H1 (cell line): ENCODE measurements at regions not wholly inside any gene's neighbourhood (a gene's known extent, or its start where the extent isn't known, plus 50 kb on each side); places are given as distances from the start of the nearest gene placed in this dataset.

Source experiments
- BACH1 ChIP-seq: IDR thresholded peaks from 2 replicates; pipeline ENCODE4 v1.6.1; 2012; ENCODE audit warnings: low read length, improper control_type of control experiment
- CBX5 ChIP-seq: fragments of 300-800, 300-1000 bp; sonication (generic); IDR thresholded peaks from 2 replicates; pipeline ENCODE4 v1.7.1; 2016; ENCODE audit warnings: antibody characterized with exemption, low read length, low read depth
- CEBPB ChIP-seq: IDR thresholded peaks from 2 replicates; pipeline ENCODE4 v1.6.1; 2012; ENCODE audit warnings: low read depth, low read length
- CHD1 ChIP-seq: IDR thresholded peaks from 2 replicates; pipeline ENCODE4 v1.6.1; 2012; ENCODE audit warnings: low read depth, low read length, improper control_type of control experiment
- CREB1 ChIP-seq: IDR thresholded peaks from 2 replicates; pipeline ENCODE4 v1.6.1; 2012; ENCODE audit warnings: inconsistent platforms
- CTBP2 ChIP-seq: IDR thresholded peaks from 2 replicates; pipeline ENCODE4 v1.7.0; 2011; ENCODE audit warnings: borderline replicate concordance, mild to moderate bottlenecking, moderate library complexity, mixed read lengths, low read length; ENCODE audit not compliant: insufficient read depth, insufficient read length
- EP300 ChIP-seq, 2 experiments: IDR thresholded peaks; 1 replicate in 1 of 2; 2 replicates in 1 of 2; pipeline ENCODE4 v1.6.1; 2011 to 2012; ENCODE audit warnings: low read depth in 2 of 2, low read length in 2 of 2, mild to moderate bottlenecking in 2 of 2, borderline replicate concordance in 1 of 2, inconsistent platforms in 1 of 2, moderate library complexity in 1 of 2
- GTF2F1 ChIP-seq: IDR thresholded peaks from 2 replicates; pipeline ENCODE4 v1.6.1; 2012; ENCODE audit warnings: low read depth, low read length, improper control_type of control experiment, borderline replicate concordance
- NRF1 ChIP-seq: IDR thresholded peaks from 2 replicates; pipeline ENCODE4 v1.6.1; 2011; ENCODE audit warnings: mild to moderate bottlenecking, low read depth, low read length, improper control_type of control experiment
- PHF8 ChIP-seq: fragments of 200-600 bp; sonication (generic); conservative IDR thresholded peaks from 2 replicates; pipeline ENCODE4 v1.7.1; 2012; ENCODE audit warnings: low read depth, mild to moderate bottlenecking, inconsistent platforms, low read length, moderate library complexity
- SIN3A ChIP-seq, 2 experiments: IDR thresholded peaks in 1 of 2; conservative IDR thresholded peaks in 1 of 2; 2 replicates each; pipeline ENCODE4 v1.6.1; 2011 to 2012; ENCODE audit warnings: low read length in 2 of 2, improper control_type of control experiment in 1 of 2, low read depth in 1 of 2, mild to moderate bottlenecking in 1 of 2
- TAF1 ChIP-seq: IDR thresholded peaks from 2 replicates; pipeline ENCODE4 v1.6.1; 2011; ENCODE audit warnings: mild to moderate bottlenecking, low read depth, low read length
- TF ChIP-seq, protein P1 (sequence below), 3 experiments: IDR thresholded peaks; 1 replicate in 2 of 3; 2 replicates in 1 of 3; pipeline versions ENCODE4 v1.5.1 to v1.6.1; 2011; ENCODE audit warnings: low read length in 3 of 3, mild to moderate bottlenecking in 3 of 3, inconsistent platforms in 2 of 3, low read depth in 1 of 3, moderate library complexity in 1 of 3; ENCODE audit not compliant: insufficient read depth in 1 of 3; ENCODE audit errors: control extremely low read depth in 1 of 3

DNA sequence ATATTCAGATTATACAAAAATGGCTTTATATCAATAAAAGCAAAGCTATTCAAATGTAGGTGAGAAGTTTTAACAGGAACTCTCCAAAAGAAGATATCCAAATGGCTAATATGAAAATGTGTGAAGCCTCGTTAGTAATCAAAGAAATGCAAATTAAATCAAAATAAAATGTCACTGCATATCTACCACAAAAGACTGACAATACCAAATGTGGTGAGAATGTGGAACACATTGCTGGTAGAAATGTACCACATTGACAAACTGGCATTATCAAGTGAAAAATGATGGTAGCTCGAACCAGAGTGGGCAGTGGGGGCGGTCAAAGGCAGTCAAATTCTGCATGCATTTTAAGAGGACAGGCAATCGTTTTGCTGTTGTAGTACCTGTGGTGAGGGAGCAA, 1012.7 kb downstream of the TDRD15 start:
- TF ChIP-seq, protein P1, sequence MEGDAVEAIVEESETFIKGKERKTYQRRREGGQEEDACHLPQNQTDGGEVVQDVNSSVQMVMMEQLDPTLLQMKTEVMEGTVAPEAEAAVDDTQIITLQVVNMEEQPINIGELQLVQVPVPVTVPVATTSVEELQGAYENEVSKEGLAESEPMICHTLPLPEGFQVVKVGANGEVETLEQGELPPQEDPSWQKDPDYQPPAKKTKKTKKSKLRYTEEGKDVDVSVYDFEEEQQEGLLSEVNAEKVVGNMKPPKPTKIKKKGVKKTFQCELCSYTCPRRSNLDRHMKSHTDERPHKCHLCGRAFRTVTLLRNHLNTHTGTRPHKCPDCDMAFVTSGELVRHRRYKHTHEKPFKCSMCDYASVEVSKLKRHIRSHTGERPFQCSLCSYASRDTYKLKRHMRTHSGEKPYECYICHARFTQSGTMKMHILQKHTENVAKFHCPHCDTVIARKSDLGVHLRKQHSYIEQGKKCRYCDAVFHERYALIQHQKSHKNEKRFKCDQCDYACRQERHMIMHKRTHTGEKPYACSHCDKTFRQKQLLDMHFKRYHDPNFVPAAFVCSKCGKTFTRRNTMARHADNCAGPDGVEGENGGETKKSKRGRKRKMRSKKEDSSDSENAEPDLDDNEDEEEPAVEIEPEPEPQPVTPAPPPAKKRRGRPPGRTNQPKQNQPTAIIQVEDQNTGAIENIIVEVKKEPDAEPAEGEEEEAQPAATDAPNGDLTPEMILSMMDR (IDR thresholded peaks at IDR 0.05; ENCODE audit: control extremely low read depth in 1 of 3, insufficient read depth in 1 of 3, low read depth in 1 of 3, low read length in 3 of 3) = no peak
- TF ChIP-seq TAF1 (no peak), CBX5 (no peak), EP300 (IDR thresholded peaks at IDR 0.05; ENCODE audit: borderline replicate concordance in 1 of 2, low read depth in 2 of 2, low read length in 2 of 2) (no peak), CEBPB (no peak), SIN3A (conservative IDR thresholded peaks at IDR 0.05 in 1 of 2, IDR thresholded peaks at IDR 0.05 in 1 of 2; ENCODE audit: low read depth in 1 of 2, low read length in 2 of 2) (no peak), GTF2F1 (no peak), NRF1 (no peak), CREB1 (no peak), CTBP2 (no peak), PHF8 (no peak), CHD1 (no peak), BACH1 (no peak)
